Dendritic cell treated with granulocyte-macrophage colony-stimulating factor and Interleukin-4, amounts not matched to agents 40 ng/mL and 50 ng/mL, for 4 days (primary cell): ENCODE measurements at regions not wholly inside any gene's neighbourhood (a gene's known extent, or its start where the extent isn't known, plus 50 kb on each side); places are given as distances from the start of the nearest gene placed in this dataset.
"Not testable (repeated sequence)": the region's sequence is repeated elsewhere in the genome, so short reads cannot be mapped to it uniquely, and the experiment has no call there.

Experiments
- H3K27ac Mint-ChIP-seq: one replicate; pipeline ENCODE4 v1.8.0; 2022; ENCODE audit warnings: mild to moderate bottlenecking, mixed read lengths
- H3K27me3 Mint-ChIP-seq: one replicate; pipeline ENCODE4 v1.8.0; 2022; ENCODE audit warnings: mild to moderate bottlenecking, mixed read lengths
- H3K36me3 Mint-ChIP-seq: one replicate; pipeline ENCODE4 v1.8.0; 2022; ENCODE audit warnings: low read depth, mixed read lengths
- H3K4me1 Mint-ChIP-seq: one replicate; pipeline ENCODE4 v1.8.0; 2022; ENCODE audit warnings: low read depth, mixed read lengths
- H3K4me3 Mint-ChIP-seq: one replicate; pipeline ENCODE4 v1.8.0; 2022; ENCODE audit warnings: mild to moderate bottlenecking, moderate library complexity, mixed read lengths
- H3K9me3 Mint-ChIP-seq: one replicate; pipeline ENCODE4 v1.8.0; 2022; ENCODE audit warnings: mixed read lengths
- intact Hi-C: fragments of 100-400 bp; cut with micrococcal nuclease; formaldehyde crosslinking; loops from one replicate; pipeline ENCODE4 v1.15.0; 2022

- no peaks in the 10 kb centered on the region for H3K36me3 Mint-ChIP-seq
- no peaks in the 10 kb centered on the region for H3K4me1 Mint-ChIP-seq
- no peaks in the 10 kb centered on the region for H3K27me3 Mint-ChIP-seq
- no peak overlapping the region for H3K4me3 Mint-ChIP-seq
- peaks cover 30% of the 10 kb centered on the region for H3K9me3 Mint-ChIP-seq
- H3K27ac Mint-ChIP-seq = no peak overlapping the region
- intact Hi-C loops = no loop called here
Observed at GRCh38 chr2:234869969-234870368, 81.8 kb upstream of the SH3BP4 start.

DNA sequence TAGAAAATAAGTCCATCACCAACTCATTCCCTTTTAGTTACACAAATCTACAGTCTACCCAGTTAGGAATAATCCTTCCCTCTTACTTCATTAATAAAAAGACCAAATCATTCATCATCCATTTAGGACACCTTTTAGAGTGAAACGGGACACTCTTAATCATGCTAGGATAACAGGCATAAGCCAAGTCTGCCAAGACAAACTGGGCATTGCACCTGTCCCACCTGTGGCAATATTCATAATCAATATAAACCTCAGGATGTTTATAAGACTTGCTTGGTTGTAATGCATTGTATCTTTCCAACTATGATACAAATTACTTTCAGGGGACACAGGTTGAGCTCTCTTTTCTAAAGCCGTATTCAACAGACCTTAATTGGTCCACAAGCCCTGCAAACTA is 82.7 kb upstream of the SH3BP4 start:
- intact Hi-C loops = no loop called here
- H3K27me3 Mint-ChIP-seq = no peaks in the 10 kb centered on the region
- H3K9me3 Mint-ChIP-seq = peaks cover 30% of the 10 kb centered on the region
- H3K4me1 Mint-ChIP-seq = no peaks in the 10 kb centered on the region
- H3K4me3 Mint-ChIP-seq = no peak overlapping the region
- H3K27ac Mint-ChIP-seq = no peak overlapping the region
- H3K36me3 Mint-ChIP-seq = no peaks in the 10 kb centered on the region

DNA sequence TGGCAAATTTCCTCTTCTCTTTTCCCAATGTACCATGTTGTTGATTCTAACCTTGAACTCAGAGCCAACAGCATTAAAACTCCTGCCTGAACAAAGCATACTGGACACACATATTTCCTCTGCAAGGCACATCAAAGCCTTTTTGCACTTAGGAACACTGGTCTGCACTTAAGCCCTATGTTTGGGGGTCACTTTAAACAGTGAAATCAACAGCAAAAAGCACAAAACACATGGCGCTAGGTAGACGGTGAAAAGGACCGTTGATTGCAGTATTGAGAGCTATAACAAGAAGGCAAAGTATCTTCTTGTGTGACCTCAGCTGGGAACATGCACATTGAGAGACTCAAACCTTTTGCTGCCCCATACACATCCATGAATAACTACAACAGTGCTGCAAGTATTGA is 83.9 kb upstream of the SH3BP4 start:
- no peaks in the 10 kb centered on the region for H3K4me1 Mint-ChIP-seq
- no peak overlapping the region for H3K4me3 Mint-ChIP-seq
- no peaks in the 10 kb centered on the region for H3K27me3 Mint-ChIP-seq
- intact Hi-C loops = no loop called here
- peaks cover 30% of the 10 kb centered on the region for H3K9me3 Mint-ChIP-seq
- no peaks in the 10 kb centered on the region for H3K36me3 Mint-ChIP-seq
- no peak overlapping the region for H3K27ac Mint-ChIP-seq

DNA sequence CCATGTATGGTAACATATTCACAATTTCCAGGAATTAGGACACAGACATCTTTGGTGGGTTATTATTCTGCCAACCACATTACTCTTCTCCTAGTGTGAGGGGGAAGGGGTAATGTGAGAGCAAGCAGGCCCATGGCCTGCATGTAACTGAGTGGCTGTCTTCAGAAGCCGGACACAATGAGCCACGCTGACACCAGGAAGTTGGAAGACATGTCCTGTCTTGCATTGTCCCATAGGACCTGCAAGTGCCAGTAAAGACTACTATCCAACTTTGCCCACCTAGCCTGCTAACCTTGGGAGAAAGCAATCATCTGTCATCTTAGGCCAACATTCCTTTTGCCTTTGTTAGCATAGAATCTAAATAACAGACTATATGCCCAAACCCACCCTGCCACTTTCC is 86.2 kb upstream of the SH3BP4 start:
- intact Hi-C loops = no loop called here
- Mint-ChIP-seq H3K4me1 (no peaks in the 10 kb centered on the region), H3K9me3 (peaks cover 30% of the 10 kb centered on the region), H3K4me3 (no peak overlapping the region), H3K36me3 (no peaks in the 10 kb centered on the region), H3K27me3 (no peaks in the 10 kb centered on the region), H3K27ac (no peak overlapping the region)

- Mint-ChIP-seq H3K36me3 (no peaks in the 10 kb centered on the region), H3K4me3 (no peak overlapping the region), H3K27me3 (no peaks in the 10 kb centered on the region), H3K9me3 (peaks cover 30% of the 10 kb centered on the region), H3K27ac (no peak overlapping the region), H3K4me1 (no peaks in the 10 kb centered on the region)
- intact Hi-C loops = no loop called here
Observed at GRCh38 chr2:234865040-234865439, 86.8 kb upstream of the SH3BP4 start.

DNA sequence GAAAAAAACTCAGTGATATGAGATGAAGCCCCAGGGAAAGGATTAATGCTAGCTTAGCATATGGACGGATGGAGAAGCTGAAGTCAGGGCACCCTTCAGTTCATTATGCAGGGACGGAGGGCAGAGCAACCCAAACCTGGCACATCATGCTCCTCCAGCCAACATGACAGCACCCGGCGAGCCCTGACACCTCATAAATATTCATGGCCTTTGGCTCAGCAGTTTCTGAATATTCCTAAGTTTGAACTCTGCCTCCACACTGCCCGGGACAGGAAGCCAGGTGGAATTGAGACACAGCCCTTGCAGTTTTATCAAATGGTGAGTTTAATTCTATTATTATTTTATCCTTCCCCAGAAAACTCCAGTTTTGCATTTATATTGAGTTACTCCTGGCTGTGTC is 87.3 kb upstream of the SH3BP4 start:
- H3K4me1 Mint-ChIP-seq = no peaks in the 10 kb centered on the region
- intact Hi-C loops = no loop called here
- H3K4me3 Mint-ChIP-seq = no peak overlapping the region
- no peaks in the 10 kb centered on the region for H3K36me3 Mint-ChIP-seq
- peaks cover 30% of the 10 kb centered on the region for H3K9me3 Mint-ChIP-seq
- H3K27ac Mint-ChIP-seq = no peak overlapping the region
- H3K27me3 Mint-ChIP-seq = no peaks in the 10 kb centered on the region

- intact Hi-C loops = no loop called here
- Mint-ChIP-seq H3K27me3 (no peaks in the 10 kb centered on the region), H3K4me3 (no peak overlapping the region), H3K27ac (no peak overlapping the region), H3K4me1 (no peaks in the 10 kb centered on the region), H3K36me3 (no peaks in the 10 kb centered on the region), H3K9me3 (peaks cover 30% of the 10 kb centered on the region)
Observed at GRCh38 chr2:234863043-234863934, 88.5 kb upstream of the SH3BP4 start.

DNA sequence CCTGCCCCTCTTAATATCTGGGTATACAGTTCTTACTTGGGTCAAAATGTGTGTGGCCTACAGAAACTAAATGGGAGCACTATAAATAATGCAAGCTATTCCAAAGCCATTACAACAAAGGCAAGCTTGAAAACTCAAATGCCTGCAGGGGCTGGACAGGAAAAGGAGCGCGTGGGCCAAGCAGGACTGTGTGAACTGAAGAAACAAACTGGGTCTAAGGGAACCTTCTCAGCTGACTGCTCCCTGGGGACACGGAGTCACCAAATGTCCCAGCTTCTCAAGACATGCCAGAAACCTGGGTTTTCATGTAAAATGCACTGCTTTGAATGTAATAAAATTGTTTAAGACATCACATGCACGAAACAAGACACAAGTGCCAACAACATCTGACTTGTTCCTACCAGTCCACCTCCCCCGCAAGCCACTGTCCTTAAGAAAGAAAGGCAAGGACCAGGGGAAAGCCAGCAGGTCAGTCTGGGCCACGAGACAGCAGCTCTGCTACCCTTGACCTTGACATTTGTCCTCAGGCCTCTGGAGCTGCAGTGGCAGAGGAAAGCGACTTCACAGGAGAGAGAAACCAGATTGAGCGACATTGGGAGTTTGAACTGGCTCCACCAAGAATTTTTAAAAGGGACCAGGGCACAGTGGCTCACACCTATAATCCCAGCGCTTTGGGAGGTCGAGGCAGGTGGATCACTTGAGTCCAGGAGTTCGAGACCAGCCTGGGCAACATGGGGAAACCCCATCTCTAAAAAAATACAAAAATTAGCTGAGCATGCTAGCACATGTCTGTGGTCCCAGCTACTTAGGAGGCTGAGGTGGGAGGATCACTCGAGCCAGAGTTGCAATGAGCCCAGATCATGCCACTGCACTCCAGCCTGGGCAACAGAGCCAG is 89.7 kb upstream of the SH3BP4 start:
- Mint-ChIP-seq H3K36me3 (no peaks in the 10 kb centered on the region), H3K27me3 (no peaks in the 10 kb centered on the region), H3K9me3 (peaks cover 19% of the 10 kb centered on the region), H3K4me3 (no peak overlapping the region), H3K4me1 (no peaks in the 10 kb centered on the region), H3K27ac (no peak overlapping the region)
- intact Hi-C loops = no loop called here

GRCh38 chr2:234859330-234859872 is 92.4 kb upstream of the SH3BP4 start:
- intact Hi-C loops, H3K36me3 Mint-ChIP-seq, H3K4me1 Mint-ChIP-seq, H3K4me3 Mint-ChIP-seq, H3K27me3 Mint-ChIP-seq, H3K27ac Mint-ChIP-seq: not testable (repeated sequence)
- peaks cover 13% of the 10 kb centered on the region for H3K9me3 Mint-ChIP-seq

- Mint-ChIP-seq H3K27ac (no peak overlapping the region), H3K36me3 (no peaks in the 10 kb centered on the region), H3K9me3 (peaks cover 13% of the 10 kb centered on the region), H3K4me3 (no peak overlapping the region), H3K27me3 (no peaks in the 10 kb centered on the region), H3K4me1 (no peaks in the 10 kb centered on the region)
- intact Hi-C loops = no loop called here
Observed at GRCh38 chr2:234858790-234859329, 93.0 kb upstream of the SH3BP4 start.

DNA sequence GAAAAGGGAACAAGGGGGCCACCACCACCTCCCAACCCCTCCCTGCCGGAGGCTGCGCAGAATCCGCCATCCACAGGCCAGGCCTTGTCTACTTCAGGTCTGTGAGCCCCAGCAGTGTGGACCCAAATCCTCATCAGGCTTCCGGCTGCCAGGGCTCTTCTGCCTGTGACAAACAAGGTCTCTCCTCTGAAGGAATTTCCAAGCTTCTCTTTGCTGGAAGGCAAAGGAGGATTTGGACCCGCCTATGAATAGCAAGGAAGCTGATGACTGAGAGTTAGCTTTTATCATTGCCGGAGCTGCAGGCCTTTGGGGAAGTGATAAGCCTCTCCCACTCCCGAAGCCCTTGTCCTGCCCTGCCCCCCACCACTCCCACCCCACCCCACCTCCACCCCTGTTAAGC is 93.7 kb upstream of the SH3BP4 start:
- H3K27me3 Mint-ChIP-seq = no peaks in the 10 kb centered on the region
- H3K9me3 Mint-ChIP-seq = peaks cover 13% of the 10 kb centered on the region
- intact Hi-C loops = no loop called here
- no peaks in the 10 kb centered on the region for H3K36me3 Mint-ChIP-seq
- no peak overlapping the region for H3K4me3 Mint-ChIP-seq
- peaks cover under 1% of the 10 kb centered on the region for H3K4me1 Mint-ChIP-seq
- H3K27ac Mint-ChIP-seq = no peak overlapping the region

GRCh38 chr2:234853729-234854128 is 98.1 kb upstream of the SH3BP4 start:
- H3K36me3 Mint-ChIP-seq = no peaks in the 10 kb centered on the region
- H3K27me3 Mint-ChIP-seq = no peaks in the 10 kb centered on the region
- H3K4me3 Mint-ChIP-seq = no peak overlapping the region
- intact Hi-C loops = no loop called here
- H3K4me1 Mint-ChIP-seq = peaks cover 5% of the 10 kb centered on the region
- H3K27ac Mint-ChIP-seq = no peak overlapping the region
- H3K9me3 Mint-ChIP-seq = peaks cover 23% of the 10 kb centered on the region

- Mint-ChIP-seq H3K4me3 (no peak overlapping the region), H3K36me3 (no peaks in the 10 kb centered on the region), H3K27me3 (no peaks in the 10 kb centered on the region), H3K9me3 (peaks cover 23% of the 10 kb centered on the region), H3K27ac (no peak overlapping the region), H3K4me1 (peaks cover 5% of the 10 kb centered on the region)
- intact Hi-C loops = no loop called here
Observed at GRCh38 chr2:234852941-234853340, 98.9 kb upstream of the SH3BP4 start.

GRCh38 chr2:234852035-234852434 is 99.8 kb upstream of the SH3BP4 start:
- H3K36me3 Mint-ChIP-seq = no peaks in the 10 kb centered on the region
- peaks cover 5% of the 10 kb centered on the region for H3K4me1 Mint-ChIP-seq
- intact Hi-C loops = no loop called here
- peaks cover 23% of the 10 kb centered on the region for H3K9me3 Mint-ChIP-seq
- H3K27me3 Mint-ChIP-seq = no peaks in the 10 kb centered on the region
- no peak overlapping the region for H3K4me3 Mint-ChIP-seq
- no peak overlapping the region for H3K27ac Mint-ChIP-seq
